HG03354 (cell line): ENCODE measurements at regions not wholly inside any gene's neighbourhood (a gene's known extent, or its start where the extent isn't known, plus 50 kb on each side); places are given as distances from the start of the nearest gene placed in this dataset.

Experiments
- ATAC-seq: cut with Tn5 transposase; IDR thresholded peaks from one replicate; pipeline ENCODE4 v1.9.1; 2021; ENCODE audit warnings: mild to moderate bottlenecking; ENCODE audit not compliant: unreplicated experiment, poor library complexity, severe bottlenecking

GRCh38 chr13:40379794-40380578 lies 286.5 kb downstream of the FOXO1 start:
- no peak for ATAC-seq

DNA sequence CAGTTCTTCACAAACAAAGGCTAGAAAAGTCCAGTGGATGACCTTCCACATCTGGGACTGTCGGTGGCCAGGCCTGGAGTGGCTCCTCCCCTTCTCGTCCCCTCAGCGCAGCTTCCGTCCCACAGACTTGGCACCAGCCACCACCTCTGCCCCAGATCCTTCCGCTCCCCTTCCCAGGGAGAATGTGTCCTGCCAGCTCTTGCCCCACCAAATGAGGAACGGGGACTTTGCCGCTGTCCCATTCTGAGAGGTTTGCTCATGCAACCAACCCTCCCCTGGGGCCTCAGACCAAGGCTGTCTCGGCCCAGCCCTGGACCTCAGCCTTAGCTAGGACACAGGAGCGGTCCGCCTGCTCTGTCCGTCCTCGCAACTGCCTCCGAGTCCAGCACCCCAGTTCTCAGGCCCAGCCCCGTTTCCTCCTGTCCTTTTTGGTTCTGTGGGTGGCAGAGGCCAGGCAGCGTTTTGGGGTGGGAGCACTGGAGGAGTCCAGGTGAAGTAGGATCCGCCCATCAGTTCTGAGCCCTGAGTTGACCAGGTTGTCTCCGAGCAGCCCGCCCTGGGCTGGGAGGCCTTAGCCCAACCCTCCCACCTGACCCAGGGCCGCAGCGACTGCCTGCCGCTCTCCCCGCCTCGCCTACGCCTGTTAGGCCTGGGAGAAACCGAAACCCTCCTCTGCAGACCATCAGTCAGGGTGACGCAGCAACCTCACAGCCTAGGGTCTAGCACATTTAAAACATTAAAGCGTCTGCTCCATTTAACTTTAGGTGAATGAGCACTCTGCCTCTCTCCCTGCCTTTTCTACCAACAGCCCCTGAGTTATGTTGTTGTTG lies 284.3 kb downstream of the FOXO1 start:
- no peak for ATAC-seq

DNA sequence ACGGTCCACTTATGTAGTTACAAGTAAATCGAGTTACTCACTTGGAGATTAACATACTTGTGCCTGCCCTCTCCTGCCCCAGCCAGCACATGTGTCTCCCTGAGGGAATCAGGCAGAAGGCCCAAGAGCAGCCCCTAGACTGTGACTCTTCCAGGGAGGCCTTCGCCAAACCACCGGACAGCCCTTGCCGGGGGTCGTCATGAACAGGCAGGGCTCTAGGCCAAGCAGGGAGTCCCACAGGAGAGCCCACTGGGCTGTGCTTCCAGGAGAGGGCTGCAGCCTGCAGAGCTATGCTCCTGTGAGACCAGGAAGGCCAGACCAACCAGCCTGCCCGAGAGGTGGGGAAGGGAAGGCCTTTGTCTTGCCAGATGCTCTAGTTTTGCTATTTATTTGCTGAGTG lies 283.3 kb downstream of the FOXO1 start:
- no peak for ATAC-seq

- ATAC-seq, result no peak
Measured at GRCh38 chr13:40383885-40384284, 282.6 kb downstream of the FOXO1 start.

DNA sequence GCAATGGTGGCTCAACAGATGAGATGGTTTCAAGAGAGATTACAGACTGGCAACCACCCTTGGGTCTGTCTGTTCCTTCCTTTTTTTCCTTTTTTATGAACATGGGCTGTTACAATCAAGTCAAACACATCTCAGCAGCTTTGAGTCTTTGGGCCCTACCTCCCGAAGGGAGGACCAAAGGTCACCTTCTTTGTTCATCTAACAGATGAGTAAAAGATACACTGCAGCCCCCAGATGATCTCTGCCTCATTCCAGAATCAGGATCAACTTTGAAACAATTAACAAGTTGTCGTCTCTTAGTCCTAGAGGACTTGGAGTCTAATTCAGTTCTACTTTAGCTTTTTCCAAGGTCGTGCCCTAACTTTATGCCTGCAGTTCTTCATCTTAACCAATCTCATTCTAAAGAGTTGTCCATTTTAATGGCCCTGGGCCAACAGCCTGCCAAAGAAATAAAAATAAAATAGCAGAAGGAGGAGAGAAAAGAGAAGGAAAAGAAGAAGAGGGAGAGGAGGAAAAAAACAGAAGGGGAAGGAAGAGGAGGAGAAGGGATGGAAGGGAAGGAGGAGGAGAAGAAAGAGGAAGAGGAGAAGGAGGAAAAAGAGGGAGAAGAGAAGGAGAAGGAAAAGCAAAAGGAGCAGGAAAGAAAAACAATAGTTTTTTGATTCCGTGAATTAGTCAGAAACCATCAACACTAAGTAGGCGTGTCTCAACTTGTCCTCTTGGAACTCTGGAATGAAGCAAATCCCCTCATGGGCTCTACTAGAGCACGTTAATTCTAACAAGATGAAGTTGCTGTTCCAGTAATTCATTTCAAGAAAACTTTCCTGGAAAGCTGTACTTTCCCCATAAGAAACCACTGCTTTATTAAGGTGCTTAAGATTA lies 281.2 kb downstream of the FOXO1 start:
- ATAC-seq, result no peak

DNA sequence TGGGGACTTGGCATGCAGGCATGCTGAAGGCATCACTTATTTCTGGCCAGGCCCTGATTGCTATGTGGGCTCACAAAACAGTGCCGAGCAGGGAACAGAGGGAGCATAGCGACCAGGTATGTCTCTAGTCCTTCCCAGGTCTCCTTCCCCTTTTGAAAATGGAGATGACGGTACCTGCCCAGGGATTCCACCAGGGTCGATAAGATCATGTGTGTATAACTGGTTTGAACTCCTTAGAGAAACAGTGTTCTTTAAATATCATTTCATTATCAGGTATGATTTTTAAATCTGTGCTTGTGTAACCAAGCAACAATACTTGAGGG lies 280.6 kb downstream of the FOXO1 start:
- ATAC-seq, result no peak

GRCh38 chr13:40386586-40386985 lies 279.9 kb downstream of the FOXO1 start:
- ATAC-seq, result no peak

GRCh38 chr13:40387775-40388174 lies 278.7 kb downstream of the FOXO1 start:
- ATAC-seq, result no peak

DNA sequence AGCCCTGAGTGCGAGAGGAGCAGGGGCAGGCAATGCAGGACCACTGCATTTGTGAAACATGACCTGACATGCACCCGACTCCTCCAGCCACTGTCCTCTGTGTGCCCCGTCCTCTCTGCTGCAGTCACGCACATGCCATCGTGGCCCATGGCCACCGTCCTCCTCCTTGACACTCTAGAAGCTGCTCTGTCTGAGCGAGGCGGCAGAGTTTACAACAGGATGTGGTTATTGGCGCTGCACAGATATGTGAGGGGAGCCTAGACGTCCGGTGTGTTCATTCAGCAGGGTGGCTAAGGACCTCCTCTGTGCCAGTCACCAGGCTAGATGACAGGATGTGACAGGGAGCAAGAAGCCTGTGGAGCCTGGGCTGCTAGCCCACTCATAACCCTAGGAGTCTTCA lies 277.8 kb downstream of the FOXO1 start:
- ATAC-seq, result peak; percentile 99

DNA sequence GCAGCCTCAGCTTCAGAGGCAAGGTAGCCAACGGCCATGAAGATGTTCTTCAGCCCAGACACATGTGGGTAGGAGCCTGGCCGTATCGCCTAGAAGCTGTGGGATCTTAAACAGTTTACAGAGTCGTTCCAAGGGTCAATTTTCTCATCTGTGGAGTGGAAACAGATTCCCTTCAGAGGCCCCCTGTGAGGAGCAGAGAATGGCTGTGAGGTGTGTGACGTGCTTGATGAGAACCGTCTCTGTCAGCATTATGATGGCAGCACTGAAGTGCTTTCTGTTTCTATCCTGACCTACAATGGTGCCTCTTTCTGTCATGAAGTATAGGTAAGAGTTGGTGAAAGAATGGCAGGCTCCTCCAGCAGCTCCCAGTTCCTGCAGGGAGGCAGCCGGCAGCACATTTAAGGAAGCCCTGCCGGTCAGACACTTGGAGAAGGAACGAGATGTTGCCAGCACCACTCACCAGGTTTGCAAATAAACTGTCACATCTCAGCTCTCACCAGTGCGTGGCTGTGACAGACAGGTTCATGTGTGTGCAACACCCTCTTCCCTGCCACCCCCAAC lies 277.3 kb downstream of the FOXO1 start:
- ATAC-seq, result peak; percentile 68

GRCh38 chr13:40390401-40390916 lies 276.0 kb downstream of the FOXO1 start:
- ATAC-seq, result no peak

DNA sequence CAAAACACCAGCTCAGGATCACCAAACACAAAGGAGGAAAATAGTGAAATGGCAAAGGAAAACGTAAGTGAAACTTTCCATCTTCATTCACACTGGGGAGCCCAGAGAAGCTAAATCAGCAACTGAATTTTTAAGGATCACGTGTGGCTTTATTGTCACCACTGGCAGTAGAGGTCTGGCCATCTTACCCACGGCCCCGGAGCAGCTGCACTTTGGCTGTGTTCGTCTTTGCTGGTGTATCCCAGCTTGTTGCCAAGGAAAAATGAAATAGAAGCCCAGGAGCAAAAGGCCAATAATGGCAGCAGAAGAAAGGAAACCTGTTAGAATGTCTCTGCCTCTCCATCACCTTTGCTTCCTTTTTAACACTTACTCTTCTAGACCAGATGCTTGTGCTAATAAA lies 274.7 kb downstream of the FOXO1 start:
- ATAC-seq, result no peak

DNA sequence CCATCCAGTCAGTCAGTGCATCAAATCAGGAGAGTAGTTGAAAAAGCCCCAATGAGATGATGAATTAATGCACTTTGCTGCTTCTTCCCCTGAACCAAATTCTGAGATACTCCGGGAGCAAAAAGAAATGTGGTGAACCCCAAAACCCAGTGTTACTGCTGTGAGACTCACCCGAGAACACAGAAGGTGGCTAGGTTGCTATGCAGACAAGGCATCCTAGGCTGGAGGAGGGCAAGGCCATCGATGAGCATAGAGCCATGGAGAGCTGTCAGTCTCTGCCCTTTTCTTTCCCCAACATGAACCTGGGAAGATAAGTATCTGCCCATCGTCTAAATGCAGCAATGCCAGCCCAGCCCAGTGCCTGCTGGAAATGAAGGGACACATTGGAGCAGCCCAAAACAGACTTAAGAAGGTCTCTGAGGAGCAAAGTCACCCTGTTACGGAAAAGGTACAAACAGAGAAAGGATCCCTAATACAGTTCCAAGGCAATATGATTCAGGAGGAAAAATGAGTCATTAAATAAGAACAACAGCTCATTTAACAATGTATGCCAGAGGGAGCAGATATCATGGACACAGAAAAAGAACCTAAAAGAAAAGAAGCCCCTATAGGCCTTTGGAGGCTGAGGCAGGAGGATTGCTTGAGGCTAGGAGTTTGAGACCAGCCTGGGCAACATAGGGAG lies 272.0 kb downstream of the FOXO1 start:
- no peak for ATAC-seq

DNA sequence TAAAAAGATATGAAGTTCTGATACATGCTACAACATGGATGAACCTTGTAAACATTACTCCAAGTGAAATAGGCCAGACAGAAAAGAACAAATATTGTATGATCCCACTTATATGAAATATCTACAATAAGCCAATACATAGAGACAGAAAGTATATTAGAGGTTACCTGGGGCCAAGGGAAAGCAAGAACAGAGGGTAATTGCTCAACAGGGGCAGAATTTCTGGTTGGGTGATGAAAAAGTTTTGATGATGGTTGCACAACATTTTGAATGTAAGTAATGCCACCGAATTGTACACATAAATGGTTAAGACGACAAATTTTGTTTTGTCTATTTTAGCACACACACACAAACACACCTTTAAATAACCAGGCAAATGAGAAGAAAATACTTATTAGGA lies 268.4 kb downstream of the FOXO1 start:
- ATAC-seq, result no peak

GRCh38 chr13:40399756-40400155 lies 266.7 kb downstream of the FOXO1 start:
- ATAC-seq, result no peak

- peak; percentile 91 for ATAC-seq
Measured at GRCh38 chr13:40401911-40402776, 264.3 kb downstream of the FOXO1 start.

DNA sequence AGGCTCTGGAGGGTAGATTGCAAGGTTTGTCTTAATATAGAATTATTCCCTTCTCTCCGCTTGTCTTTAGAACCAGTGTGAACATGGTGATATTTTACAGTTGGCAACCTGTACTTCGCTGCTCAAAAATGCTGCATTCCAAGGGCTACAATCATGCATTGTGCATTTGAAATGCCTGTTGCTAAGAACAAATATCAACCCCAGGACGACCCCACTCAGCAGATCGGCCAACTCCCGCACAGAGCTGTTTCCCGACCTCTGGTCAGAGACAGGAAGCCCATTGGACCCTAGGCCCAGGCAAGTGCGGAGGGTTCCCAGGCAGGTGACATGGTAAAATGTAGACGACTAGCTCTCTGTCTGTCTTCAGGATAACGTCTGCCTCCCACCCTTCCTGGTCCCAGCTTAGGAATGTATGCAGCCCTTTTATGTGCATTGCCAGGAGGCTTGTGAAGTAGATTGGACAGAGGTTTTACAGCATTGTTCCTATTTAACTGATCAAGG lies 263.5 kb downstream of the FOXO1 start:
- ATAC-seq, result no peak
